Stimulated activated CD4-positive, alpha-beta T cell treated with anti-CD3 and anti-CD28 coated beads, TNF-alpha, amount 100 ng/mL, for 1 hour (primary cell): ENCODE measurements at regions not wholly inside any gene's neighbourhood (a gene's known extent, or its start where the extent isn't known, plus 50 kb on each side); places are given as distances from the start of the nearest gene placed in this dataset.

Experiments
- DNase-seq, 3 donors: peaks; one replicate each; pipeline ENCODE4 v3.0.0-alpha.2; 2020; ENCODE audit warnings: low read depth in 3 of 3, low spot score in 1 of 3

GRCh38 chr9:89892920-89893319, 288.1 kb downstream of the GADD45G start:
- no peak for DNase-seq

- DNase-seq = no peak
Measured at GRCh38 chr9:89893886-89894285, 289.1 kb downstream of the GADD45G start.

GRCh38 chr9:89896806-89897340, 292.1 kb downstream of the GADD45G start:
- DNase-seq = no peak

GRCh38 chr9:89899573-89899972, 294.8 kb downstream of the GADD45G start:
- no peak for DNase-seq

- no peak for DNase-seq
Measured at GRCh38 chr9:89901920-89902319, 297.1 kb downstream of the GADD45G start.

GRCh38 chr9:89902450-89903140, 297.8 kb downstream of the GADD45G start:
- DNase-seq = no peak

- DNase-seq = no peak
Measured at GRCh38 chr9:89903141-89903475, 298.3 kb downstream of the GADD45G start.

- no peak for DNase-seq
Measured at GRCh38 chr9:89905606-89906338, 301.0 kb downstream of the GADD45G start.

GRCh38 chr9:89911721-89912604, 307.2 kb downstream of the GADD45G start:
- DNase-seq = no peak

- DNase-seq = no peak
Measured at GRCh38 chr9:89912605-89912953, 307.8 kb downstream of the GADD45G start.

- DNase-seq = no peak
Measured at GRCh38 chr9:89915187-89915586, 310.4 kb downstream of the GADD45G start.

- no peak for DNase-seq
Measured at GRCh38 chr9:89916001-89916597, 311.3 kb downstream of the GADD45G start.

- no peak for DNase-seq
Measured at GRCh38 chr9:89917861-89918260, 313.0 kb downstream of the GADD45G start.

GRCh38 chr9:89919171-89919681, 314.4 kb downstream of the GADD45G start:
- no peak for DNase-seq

GRCh38 chr9:89920131-89920530, 315.3 kb downstream of the GADD45G start:
- DNase-seq = no peak

GRCh38 chr9:89920951-89921350, 316.1 kb downstream of the GADD45G start:
- DNase-seq = no peak

- no peak for DNase-seq
Measured at GRCh38 chr9:89922099-89922498, 317.3 kb downstream of the GADD45G start.

- no peak for DNase-seq
Measured at GRCh38 chr9:89923174-89923573, 318.4 kb downstream of the GADD45G start.

- DNase-seq = no peak
Measured at GRCh38 chr9:89923961-89924504, 319.2 kb downstream of the GADD45G start.

GRCh38 chr9:89924611-89925010, 319.8 kb downstream of the GADD45G start:
- no peak for DNase-seq

- no peak for DNase-seq
Measured at GRCh38 chr9:89926167-89926566, 321.4 kb downstream of the GADD45G start.
